GM12875 (cell line): ENCODE measurements at regions not wholly inside any gene's neighbourhood (a gene's known extent, or its start where the extent isn't known, plus 50 kb on each side); places are given as distances from the start of the nearest gene placed in this dataset.

Experiments used
- H3K4me3 ChIP-seq: one replicate; pipeline ENCODE4 v1.5.1; 2011; ENCODE audit warnings: low read depth, low read length, control low read depth
- TF ChIP-seq, protein P1 (sequence below): IDR thresholded peaks from 2 replicates; pipeline ENCODE4 v1.5.1; 2011; ENCODE audit warnings: low read depth, mild to moderate bottlenecking, control low read depth, inconsistent platforms, low read length, moderate library complexity, borderline replicate concordance; ENCODE audit not compliant: insufficient read depth

GRCh38 chr3:178967177-178967532 is 104.5 kb downstream of the ZMAT3 start:
- TF ChIP-seq, protein P1, sequence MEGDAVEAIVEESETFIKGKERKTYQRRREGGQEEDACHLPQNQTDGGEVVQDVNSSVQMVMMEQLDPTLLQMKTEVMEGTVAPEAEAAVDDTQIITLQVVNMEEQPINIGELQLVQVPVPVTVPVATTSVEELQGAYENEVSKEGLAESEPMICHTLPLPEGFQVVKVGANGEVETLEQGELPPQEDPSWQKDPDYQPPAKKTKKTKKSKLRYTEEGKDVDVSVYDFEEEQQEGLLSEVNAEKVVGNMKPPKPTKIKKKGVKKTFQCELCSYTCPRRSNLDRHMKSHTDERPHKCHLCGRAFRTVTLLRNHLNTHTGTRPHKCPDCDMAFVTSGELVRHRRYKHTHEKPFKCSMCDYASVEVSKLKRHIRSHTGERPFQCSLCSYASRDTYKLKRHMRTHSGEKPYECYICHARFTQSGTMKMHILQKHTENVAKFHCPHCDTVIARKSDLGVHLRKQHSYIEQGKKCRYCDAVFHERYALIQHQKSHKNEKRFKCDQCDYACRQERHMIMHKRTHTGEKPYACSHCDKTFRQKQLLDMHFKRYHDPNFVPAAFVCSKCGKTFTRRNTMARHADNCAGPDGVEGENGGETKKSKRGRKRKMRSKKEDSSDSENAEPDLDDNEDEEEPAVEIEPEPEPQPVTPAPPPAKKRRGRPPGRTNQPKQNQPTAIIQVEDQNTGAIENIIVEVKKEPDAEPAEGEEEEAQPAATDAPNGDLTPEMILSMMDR: no peak
- H3K4me3 ChIP-seq: no peak overlapping the region

DNA sequence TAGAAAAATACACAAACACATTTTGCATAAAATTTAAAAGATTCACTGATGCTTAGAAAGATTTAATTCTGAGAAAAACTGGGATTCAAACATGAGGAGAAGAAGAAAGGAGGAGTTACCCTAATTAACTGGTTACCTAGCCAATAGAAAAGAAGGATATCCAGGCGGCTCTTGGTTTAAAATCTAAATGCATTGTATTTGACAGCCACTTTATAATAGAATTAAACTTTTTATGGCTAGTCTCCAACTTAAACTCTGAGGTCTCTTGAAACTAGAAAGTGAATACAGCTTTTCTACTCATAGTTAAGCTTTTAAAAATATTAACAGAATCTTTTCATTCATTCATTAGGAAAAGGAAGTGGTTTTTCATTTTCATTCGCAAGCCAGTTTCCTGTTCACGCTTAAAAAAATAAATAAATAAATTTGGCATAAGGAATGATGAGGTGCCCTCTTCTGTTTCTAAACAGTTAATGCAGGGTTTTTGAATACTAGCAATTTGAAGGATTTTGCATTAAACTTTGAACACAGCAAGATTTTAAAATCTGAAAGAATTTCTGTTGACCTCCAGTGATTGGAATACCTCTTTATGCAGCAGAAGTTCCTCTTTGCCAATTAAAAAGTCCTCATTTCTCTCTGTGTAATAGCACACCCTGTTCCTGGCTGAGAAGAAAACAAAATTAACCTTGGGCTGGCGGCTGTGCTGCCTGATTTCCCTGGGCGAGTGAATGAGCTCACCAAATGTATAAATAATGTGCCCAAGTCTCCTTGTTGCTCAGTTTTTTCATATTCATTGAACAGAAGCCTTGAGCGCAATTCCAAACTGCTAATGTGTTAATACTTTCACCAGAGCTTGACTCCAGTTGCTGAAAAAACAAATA is 105.1 kb downstream of the ZMAT3 start:
- H3K4me3 ChIP-seq: no peak overlapping the region
- TF ChIP-seq, protein P1: no peak

- TF ChIP-seq, protein P1: no peak
- no peak overlapping the region for H3K4me3 ChIP-seq
These were observed 107.1 kb downstream of the ZMAT3 start for GRCh38 chr3:178964551-178964950.

DNA sequence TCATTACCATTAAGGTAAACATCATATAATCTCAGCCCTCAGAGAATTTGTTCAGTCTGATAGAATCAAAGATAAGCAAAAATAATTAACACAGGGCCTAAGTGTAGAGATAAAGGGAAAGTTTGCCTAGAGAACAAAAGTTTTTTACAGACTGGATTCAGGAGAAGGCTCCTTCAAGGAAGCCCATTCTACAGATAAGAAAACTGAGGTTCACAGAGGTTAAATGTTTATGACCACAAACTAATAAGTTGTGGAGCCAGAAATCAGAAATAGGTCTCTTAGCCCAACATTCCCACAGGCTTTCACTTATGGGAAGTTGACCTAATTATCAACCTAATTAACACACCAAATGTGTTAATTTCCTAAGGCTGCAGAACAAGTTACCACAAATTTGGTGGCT is 110.7 kb downstream of the ZMAT3 start:
- TF ChIP-seq, protein P1: no peak

GRCh38 chr3:178960181-178960580 is 111.4 kb downstream of the ZMAT3 start:
- TF ChIP-seq, protein P1: no peak
- H3K4me3 ChIP-seq: no peak overlapping the region

More for the DNA sequence above, 110.7 kb downstream of the ZMAT3 start:
- no peak overlapping the region for H3K4me3 ChIP-seq

DNA sequence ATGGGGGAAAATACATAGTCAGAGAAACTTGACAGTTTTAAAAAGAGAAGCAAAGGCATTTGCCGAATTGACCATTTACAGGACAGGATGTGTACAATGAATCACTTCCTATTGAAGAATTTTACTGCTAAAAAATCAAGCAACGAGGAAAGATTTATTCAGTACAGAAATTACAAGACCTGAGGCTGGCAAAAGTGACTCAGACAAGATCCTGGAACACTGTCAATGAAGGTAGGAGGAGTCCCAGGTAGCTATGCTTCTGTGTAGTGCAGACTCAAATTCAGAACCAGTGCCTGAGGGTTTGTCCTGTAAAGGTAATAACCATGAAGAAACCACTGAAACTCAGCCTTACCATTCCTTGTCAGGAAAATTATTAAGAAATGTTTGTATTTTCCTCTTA is 120.9 kb downstream of the ZMAT3 start:
- TF ChIP-seq, protein P1: no peak
- no peak overlapping the region for H3K4me3 ChIP-seq

GRCh38 chr3:178949896-178950295 is 121.7 kb downstream of the ZMAT3 start:
- H3K4me3 ChIP-seq: no peak overlapping the region
- TF ChIP-seq, protein P1: no peak
